ENCODE measurements at regions not wholly inside any gene's neighbourhood (a gene's known extent, or its start where the extent isn't known, plus 50 kb on each side); places are given as distances from the start of the nearest gene placed in this dataset.

DNA sequence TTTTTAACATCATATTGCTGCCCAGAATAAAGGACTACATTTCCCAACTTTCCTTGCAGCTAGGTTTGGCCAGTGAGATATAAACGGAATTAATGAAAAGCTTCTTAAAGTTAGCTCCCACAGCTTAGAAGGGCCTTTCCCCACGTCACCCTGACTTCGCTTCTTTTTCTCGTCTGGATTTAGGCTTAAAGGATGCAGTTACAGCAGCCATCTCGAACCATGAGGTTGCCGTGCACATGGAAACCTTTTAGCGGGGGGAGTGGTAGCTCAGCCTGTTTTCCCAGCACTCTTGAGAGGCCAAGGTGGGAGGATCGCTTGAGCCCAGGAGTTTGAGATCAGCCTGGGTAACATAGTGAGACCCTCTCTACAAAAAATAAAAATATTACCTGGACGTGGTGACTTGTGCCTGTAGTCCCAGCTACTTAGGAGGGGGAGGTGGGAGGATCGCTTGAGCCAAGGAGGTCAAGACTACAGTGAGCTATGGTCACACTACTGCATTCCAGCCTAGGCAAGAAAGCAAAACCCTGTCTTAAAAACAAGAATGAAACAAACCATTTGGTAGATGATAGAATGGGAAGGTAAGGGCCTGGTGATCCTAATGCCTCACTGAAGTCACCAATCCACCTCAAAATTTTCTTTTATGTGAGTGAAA lies 64.3 kb upstream of the C1GALT1 start:
- no peak for DNase-seq (ENCODE audit: low read depth in 2 of 2, low spot score in 1 of 2)

DNA sequence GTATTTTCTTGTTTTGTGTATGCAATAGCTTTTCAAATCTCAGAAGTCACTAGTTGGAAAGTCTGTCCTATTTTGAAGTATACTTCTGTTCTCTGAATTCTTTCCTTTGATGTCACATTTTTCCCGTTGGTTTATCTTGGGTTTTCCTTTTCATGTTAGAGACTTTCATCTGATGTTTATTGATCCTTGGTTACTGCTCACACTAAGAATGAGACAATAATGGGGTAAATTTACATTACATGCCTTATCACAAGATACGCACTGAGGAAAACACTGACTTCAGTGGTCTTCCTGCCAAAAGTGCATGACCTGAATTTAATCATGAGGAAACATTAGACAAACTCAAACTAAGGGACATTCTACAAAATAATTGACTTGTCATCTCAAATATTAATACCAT lies 63.5 kb upstream of the C1GALT1 start:
- no peak for DNase-seq (ENCODE audit: low read depth in 2 of 2, low spot score in 1 of 2)

DNA sequence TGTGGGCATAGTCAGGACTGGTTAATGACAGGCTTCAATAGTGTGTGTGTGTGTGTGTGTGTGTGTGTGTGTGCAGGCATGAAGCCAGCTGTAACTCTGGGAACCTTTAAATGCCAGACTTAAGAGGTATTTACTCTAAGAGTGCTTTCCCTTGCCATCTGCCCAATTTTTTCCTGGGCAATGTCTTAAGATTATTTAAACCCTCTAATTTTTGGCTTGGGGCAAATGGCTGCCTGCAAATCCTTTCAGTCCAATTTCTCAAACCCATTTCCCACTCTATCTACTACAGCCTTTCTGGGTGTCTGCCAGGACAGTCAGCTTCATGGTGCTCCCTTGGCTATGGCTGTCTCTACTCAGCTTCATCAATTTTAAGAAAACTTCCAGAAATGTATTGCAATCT lies 62.6 kb upstream of the C1GALT1 start:
- DNase-seq (ENCODE audit: low read depth in 2 of 2, low spot score in 1 of 2), result no peak

DNA sequence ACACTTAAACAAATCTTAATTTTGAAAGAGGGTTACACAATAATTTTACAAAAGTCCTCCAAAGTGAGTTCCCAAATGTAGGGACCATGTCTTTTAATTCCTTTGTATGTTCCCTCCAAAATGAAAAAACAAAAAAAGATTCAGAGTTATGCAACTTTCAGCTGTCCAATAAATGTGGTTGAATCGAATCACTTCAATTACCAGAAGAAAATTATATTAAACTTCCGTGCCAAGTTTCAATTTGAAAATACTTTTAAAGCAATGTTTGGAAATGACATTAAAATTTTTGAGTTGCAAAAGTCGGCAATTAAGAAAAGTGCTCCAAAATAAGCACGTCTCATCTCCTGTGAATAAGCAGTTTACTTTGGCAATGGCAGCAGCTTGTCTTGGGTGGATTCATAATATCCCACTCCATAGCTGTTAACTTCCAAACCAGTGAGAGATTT lies 60.3 kb upstream of the C1GALT1 start:
- no peak for DNase-seq (ENCODE audit: low read depth in 2 of 2, low spot score in 1 of 2)

DNA sequence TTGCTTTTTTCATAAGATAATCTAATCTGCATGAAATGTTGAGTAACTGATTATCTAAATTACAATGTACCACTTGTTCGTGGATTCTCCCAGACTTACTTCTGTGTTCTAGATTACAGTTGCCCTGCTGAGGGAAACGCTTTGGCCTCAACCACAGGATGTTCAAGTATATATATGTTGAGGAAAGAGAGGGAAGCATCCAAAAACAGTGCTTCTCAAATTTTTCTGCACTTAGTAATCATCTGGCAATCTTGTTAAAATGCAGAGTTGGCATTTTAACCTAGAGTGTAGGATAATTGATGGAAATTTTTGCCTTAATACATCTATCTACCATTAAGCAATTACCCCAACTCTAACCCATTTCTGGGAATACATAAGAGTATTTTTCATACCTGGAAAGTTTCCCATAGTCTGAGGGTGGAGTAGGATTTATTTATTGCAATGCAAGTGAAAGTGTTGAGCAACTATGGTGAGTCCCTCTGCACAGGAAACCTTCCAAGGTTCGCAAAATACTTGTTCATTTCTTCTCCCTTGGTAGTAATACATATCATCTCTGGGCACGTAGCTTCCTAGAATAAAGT lies 59.6 kb upstream of the C1GALT1 start:
- DNase-seq (ENCODE audit: low read depth in 2 of 2, low spot score in 1 of 2), result no peak

DNA sequence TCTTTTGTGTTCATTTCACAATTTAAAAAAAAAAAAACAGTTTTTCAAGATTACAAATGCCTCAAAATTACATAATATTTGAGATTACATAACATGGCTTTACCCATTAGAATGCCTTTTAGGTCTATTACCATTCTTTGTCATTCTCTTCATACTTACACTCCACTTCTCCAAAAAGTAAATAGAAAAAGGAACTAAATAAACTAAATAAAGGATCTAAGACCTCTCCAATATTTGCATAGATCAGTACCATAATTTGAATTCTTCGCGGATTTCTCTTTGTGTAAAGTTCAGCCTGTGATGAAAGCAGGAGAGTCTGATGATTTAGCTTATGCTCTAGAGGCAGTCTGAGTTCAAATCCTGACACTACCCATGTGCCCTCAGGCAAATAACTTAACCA lies 56.4 kb upstream of the C1GALT1 start:
- no peak for DNase-seq (ENCODE audit: low read depth in 2 of 2, low spot score in 1 of 2)

DNA sequence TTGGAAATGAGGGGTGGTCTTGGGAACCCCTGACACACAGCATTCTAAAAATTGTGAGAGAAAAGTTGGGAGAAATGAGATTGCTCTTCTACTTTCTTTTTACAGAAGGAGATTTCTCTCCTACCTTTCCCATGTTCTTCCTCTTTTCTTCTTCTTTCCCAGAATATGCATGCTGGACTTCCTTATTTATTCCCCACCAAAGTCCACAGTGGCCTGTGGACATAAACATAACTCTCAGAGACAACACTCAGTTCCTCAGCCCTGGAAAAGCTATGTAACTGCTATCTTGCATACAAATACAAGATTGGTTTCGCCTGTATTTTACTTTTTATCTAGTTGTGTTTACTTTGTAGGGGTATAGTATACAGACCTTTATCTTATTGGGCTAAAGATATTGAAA lies 54.6 kb upstream of the C1GALT1 start:
- no peak for DNase-seq (ENCODE audit: low read depth in 2 of 2, low spot score in 1 of 2)

DNA sequence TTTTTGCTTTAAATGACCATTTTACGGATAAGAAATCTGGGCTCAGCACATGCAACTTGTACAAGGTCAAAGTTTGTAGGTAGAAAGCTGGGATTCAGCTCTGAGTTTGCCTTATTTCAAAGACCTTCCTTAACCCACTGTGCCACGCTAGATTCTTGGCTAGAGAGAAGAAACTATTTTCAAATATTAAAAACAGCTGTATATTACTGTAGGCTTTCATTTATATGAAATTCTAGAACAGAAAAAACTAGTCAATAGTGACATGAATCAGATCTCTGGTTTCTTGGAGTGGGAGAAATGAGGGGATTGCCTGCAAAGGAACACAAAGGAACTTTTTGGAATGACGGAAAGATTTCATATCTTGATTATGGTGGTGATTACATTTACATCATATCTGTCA lies 53.0 kb upstream of the C1GALT1 start:
- no peak for DNase-seq (ENCODE audit: low read depth in 2 of 2, low spot score in 1 of 2)

DNA sequence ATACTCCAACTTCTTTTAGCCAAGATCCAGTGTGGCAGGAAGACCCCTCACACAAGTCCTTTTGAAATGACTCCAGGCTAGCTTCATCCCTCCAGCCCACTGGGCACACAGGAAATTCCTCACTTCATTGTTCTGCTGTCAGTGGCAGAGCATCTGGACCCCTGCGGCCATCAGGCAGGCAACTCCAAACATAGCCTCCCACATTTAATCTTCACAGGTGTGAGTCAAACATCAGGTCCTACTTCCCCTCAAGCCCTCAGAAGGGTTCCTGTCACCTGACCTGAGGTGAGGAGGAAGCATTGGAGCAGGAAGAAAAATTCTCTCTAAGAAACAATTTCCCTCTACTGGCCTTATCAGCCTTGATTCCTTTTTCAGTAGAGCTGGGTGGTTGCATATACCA lies 51.1 kb upstream of the C1GALT1 start:
- no peak for DNase-seq (ENCODE audit: low read depth in 2 of 2, low spot score in 1 of 2)

All from stimulated activated CD8-positive, alpha-beta memory T cell treated with anti-CD3 and anti-CD28 coated beads, Interleukin-4, amount 100 ng/mL, for 1 hour (primary cell).